Omental fat pad (tissue), 3 donors: ENCODE measurements at regions not wholly inside any gene's neighbourhood (a gene's known extent, or its start where the extent isn't known, plus 50 kb on each side); places are given as distances from the start of the nearest gene placed in this dataset.

Experiments used
- ATAC-seq: fragments of 150-250 bp; one replicate; pipeline ENCODE4 v1.9.1; 2016; ENCODE audit warnings: mild to moderate bottlenecking, moderate library complexity; ENCODE audit not compliant: low FRiP score
- DNase-seq: peaks from one replicate; pipeline ENCODE4 v3.0.0-alpha.2; 2019; ENCODE audit warnings: low spot score
- TF ChIP-seq, protein P1 (sequence below), 3 donors: fragments of 450-650 bp; IDR thresholded peaks; one replicate each; pipeline ENCODE4 v1.5.1; 2016 to 2017; ENCODE audit warnings: antibody characterized with exemption in 3 of 3, mild to moderate bottlenecking in 3 of 3, moderate library complexity in 2 of 3

DNA sequence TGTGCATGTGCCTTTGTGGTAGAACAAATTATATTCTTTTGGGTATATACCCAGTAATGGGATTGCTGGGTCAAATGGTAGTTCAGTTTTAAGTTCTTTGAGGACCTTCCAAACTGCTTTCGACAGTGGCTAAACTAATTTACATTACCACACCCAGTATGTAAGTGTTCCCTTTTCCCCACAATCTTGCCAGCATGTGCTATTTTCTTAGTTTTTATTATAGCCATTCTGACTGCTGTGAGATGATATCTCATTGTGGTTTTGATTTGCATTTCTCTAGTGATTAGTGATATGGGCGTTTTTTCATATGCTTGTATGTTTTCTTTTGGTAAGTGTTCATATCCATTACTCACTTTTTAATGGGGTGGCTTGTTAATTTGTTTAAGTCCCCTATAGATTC lies 251.6 kb upstream of the DEFB112 start:
- TF ChIP-seq, protein P1, sequence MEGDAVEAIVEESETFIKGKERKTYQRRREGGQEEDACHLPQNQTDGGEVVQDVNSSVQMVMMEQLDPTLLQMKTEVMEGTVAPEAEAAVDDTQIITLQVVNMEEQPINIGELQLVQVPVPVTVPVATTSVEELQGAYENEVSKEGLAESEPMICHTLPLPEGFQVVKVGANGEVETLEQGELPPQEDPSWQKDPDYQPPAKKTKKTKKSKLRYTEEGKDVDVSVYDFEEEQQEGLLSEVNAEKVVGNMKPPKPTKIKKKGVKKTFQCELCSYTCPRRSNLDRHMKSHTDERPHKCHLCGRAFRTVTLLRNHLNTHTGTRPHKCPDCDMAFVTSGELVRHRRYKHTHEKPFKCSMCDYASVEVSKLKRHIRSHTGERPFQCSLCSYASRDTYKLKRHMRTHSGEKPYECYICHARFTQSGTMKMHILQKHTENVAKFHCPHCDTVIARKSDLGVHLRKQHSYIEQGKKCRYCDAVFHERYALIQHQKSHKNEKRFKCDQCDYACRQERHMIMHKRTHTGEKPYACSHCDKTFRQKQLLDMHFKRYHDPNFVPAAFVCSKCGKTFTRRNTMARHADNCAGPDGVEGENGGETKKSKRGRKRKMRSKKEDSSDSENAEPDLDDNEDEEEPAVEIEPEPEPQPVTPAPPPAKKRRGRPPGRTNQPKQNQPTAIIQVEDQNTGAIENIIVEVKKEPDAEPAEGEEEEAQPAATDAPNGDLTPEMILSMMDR (IDR thresholded peaks at IDR 0.05) = no peak
- no peak for DNase-seq
- no peak for ATAC-seq

DNA sequence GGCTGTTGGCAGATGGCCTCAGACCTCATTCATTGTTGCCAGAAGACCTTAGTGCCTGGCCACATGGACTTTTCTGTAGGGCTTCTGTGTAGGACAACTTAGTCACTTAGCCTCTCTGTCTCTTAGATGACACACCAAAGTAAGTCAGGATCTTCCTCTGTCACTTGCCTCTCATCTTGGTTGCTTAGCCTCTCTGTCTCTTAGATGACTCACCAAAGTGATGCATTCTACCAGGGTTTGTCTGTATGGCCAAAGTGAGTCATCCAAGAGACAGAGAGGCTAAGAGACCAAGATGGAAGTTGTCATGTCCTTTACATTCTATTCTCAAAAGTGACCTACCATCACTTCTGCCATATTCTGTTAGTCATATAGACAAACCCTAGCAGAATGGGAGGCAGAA lies 255.9 kb upstream of the DEFB112 start:
- TF ChIP-seq, protein P1 (IDR thresholded peaks at IDR 0.05) = no peak
- no peak for ATAC-seq
- no peak for DNase-seq

DNA sequence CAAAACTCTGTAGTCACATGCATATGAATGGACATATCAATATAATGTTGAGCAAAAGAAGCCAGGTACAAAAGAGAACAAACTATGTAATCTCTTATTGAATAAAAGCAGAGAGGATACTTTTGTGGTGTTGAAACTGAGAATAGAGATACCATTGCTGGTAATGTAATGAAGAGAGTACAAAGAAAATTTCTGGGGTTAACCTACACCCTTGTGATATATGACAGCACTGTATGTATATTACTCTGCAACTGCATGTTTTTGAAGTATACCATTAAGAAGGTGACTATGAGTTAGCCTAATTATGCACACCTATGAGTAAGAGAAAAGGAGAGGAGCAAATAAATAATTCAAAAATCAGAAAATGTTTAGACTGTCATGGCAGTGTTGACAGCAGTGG lies 268.8 kb upstream of the DEFB112 start:
- no peak for DNase-seq
- TF ChIP-seq, protein P1 (IDR thresholded peaks at IDR 0.05) = no peak
- ATAC-seq = no peak

DNA sequence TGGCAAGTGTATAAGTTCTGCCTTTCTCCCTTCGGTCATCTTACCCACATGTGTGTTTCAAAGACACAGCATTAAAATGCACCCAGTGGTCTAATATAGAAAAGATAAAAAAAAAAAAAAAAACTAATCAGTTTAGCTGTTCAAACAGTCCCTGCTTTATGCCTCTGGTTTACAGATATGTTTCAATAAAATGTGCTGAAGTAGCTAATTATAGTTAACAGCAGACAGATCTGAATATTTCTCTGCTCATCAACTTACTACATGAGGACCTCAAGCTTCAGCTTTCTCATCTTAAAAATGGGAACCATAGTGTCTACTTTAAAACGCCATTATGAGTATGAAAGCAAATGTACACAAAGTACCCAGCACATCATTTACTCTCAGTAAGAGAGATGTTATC lies 280.6 kb upstream of the DEFB112 start:
- ATAC-seq = no peak
- no peak for DNase-seq
- TF ChIP-seq, protein P1 (IDR thresholded peaks at IDR 0.05) = no peak

DNA sequence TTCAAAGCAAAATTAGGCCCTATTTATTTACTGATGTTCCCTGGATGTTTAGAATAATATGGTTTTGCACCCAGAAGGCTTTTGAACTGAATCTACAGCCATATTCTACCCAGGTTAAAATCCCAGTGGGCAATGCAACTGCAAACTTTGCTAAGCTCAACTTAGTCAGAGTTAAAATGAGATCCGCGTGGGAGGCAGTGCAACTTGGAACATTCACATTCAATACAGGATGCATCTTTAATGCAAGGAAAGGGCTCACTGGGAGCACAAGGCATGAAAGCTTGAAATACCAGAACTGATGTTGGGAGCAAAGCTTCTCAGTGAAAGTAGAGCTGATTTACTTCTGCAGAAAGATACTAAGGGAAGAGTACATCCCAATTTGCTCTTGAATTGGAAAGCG lies 281.2 kb upstream of the DEFB112 start:
- DNase-seq (no peak), ATAC-seq (no peak)
- TF ChIP-seq, protein P1 (IDR thresholded peaks at IDR 0.05) = no peak

DNA sequence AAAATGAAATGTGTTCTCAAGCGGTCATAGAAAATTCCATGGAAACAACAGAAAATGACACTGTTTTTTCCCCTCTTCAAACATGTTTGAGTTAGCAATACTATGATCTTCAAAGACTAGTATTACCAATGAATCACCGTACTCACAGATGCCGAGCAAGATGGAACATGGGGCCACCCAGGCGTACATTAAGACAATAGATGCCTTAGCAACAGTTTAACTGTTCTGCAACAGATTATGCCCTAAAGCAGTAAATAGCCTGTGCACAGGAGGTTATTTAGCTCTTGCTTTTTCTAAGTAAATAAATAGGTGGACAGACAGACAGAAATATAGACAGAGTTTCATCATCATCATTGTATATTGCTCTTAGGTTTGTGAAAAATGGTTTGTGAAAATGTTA lies 284.0 kb upstream of the DEFB112 start:
- TF ChIP-seq, protein P1 (IDR thresholded peaks at IDR 0.05) = no peak
- no peak for DNase-seq
- no peak for ATAC-seq

DNA sequence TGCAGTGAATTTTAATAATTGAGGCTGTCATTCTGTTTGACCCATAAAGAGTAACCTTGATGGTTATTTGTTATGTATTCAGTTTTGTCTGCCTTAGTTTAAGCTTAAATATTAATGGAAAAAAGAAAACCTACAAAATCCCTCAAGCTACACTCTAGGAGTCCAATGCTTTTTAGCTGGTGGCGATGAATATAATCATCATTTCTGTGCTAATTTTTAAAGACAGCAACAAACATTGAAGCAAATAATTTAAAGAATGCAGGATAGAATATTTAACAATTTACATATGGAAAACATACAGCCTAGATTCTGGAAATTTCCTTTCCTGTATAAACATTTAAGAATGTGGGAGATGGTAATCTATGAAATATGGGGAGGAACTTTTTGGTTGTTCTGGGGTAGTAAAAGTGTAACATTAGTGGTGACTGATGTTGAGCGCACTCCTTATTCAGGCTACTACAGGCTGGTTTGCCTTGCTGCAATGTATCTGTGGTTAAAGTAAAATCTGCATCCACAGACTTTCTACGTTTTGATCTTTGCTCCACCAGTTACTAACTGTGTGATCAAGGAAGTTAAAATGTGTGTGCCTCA lies 287.9 kb upstream of the DEFB112 start:
- TF ChIP-seq, protein P1 (IDR thresholded peaks at IDR 0.05) = no peak
- DNase-seq (no peak), ATAC-seq (no peak)
